VCaP (cell line): ENCODE measurements at regions not wholly inside any gene's neighbourhood (a gene's known extent, or its start where the extent isn't known, plus 50 kb on each side); places are given as distances from the start of the nearest gene placed in this dataset.

ENCODE experiments used
- H3K27ac ChIP-seq: fragments of 450-650 bp; 2 replicates; pipeline ENCODE4 v1.5.1; 2017
- CTCF ChIP-seq: fragments of 450-650 bp; conservative IDR thresholded peaks from 2 replicates; pipeline ENCODE4 v1.5.1; 2017; ENCODE audit warnings: mild to moderate bottlenecking, moderate library complexity

- no peak overlapping the region for H3K27ac ChIP-seq
- no peak for TF ChIP-seq CTCF
Observed at GRCh38 chr2:21696900-21697299, 573.1 kb downstream of the TDRD15 start.

- no peak for TF ChIP-seq CTCF
- H3K27ac ChIP-seq, result no peak overlapping the region
Observed at GRCh38 chr2:21700644-21701043, 576.9 kb downstream of the TDRD15 start.

GRCh38 chr2:21710031-21710430 lies 586.3 kb downstream of the TDRD15 start:
- no peak overlapping the region for H3K27ac ChIP-seq
- TF ChIP-seq CTCF, result no peak

GRCh38 chr2:21710496-21710895 lies 586.7 kb downstream of the TDRD15 start:
- H3K27ac ChIP-seq, result no peak overlapping the region
- TF ChIP-seq CTCF, result no peak

- no peak for TF ChIP-seq CTCF
- no peak overlapping the region for H3K27ac ChIP-seq
Observed at GRCh38 chr2:21715887-21716286, 592.1 kb downstream of the TDRD15 start.

- no peak for TF ChIP-seq CTCF
- no peak overlapping the region for H3K27ac ChIP-seq
Observed at GRCh38 chr2:21727101-21727500, 603.3 kb downstream of the TDRD15 start.

GRCh38 chr2:21728133-21728532 lies 604.4 kb downstream of the TDRD15 start:
- TF ChIP-seq CTCF, result no peak
- H3K27ac ChIP-seq, result no peak overlapping the region

GRCh38 chr2:21730141-21730540 lies 606.4 kb downstream of the TDRD15 start:
- TF ChIP-seq CTCF, result no peak
- H3K27ac ChIP-seq, result no peak overlapping the region
